IMR-90 (cell line): ENCODE measurements at regions not wholly inside any gene's neighbourhood (a gene's known extent, or its start where the extent isn't known, plus 50 kb on each side); places are given as distances from the start of the nearest gene placed in this dataset.

ENCODE experiments used
- ATAC-seq: fragments of 200-7000 bp; cut with Tn5 transposase; 2 replicates; pipeline ENCODE4 v1.9.1; 2020; ENCODE audit warnings: low read depth, mild to moderate bottlenecking, moderate library complexity
- BruUV-seq: library from RNA; stranded (reverse); fragments of 400-500 nt; replicated peaks from 2 replicates; lab custom pipeline; 2021; lab: Mats Ljungman, UMichigan
- CTCF ChIA-PET: fragments of 300-600 bp; formaldehyde crosslinking; extraction: SDS; loops from one replicate; lab custom pipeline; 2021; ENCODE audit warnings: antibody characterized with exemption; lab: Yijun Ruan, JAX
- POLR2A ChIA-PET: fragments of 300-600 bp; sonication (Branson Sonifier 250); formaldehyde crosslinking; loops from one replicate; lab custom pipeline; 2022; ENCODE audit warnings: antibody characterized with exemption; ENCODE audit not compliant: unreplicated experiment; lab: Charles Lee
- DNase-seq: peaks from one replicate; pipeline ENCODE4 v3.0.0; 2013
- H2AFZ ChIP-seq: replicated peaks from 2 replicates; pipeline ENCODE3; 2013; ENCODE audit warnings: low read length, mild to moderate bottlenecking; ENCODE audit not compliant: poor library complexity
- H2AK5ac ChIP-seq: 2 replicates; pipeline ENCODE4 v1.6.1; 2013; ENCODE audit warnings: low read depth, low read length, inconsistent platforms
- H2AK9ac ChIP-seq: replicated peaks from 2 replicates; pipeline ENCODE3; 2013; ENCODE audit warnings: mild to moderate bottlenecking, low read depth, low read length, moderate library complexity; ENCODE audit not compliant: poor library complexity
- H2BK120ac ChIP-seq: 2 replicates; pipeline ENCODE4 v1.6.1; 2013; ENCODE audit warnings: low read depth, low read length, inconsistent platforms
- H2BK15ac ChIP-seq: 3 replicates; pipeline ENCODE4 v1.6.1; 2013; ENCODE audit warnings: low read depth, low read length, inconsistent platforms
- H2BK20ac ChIP-seq: 2 replicates; pipeline ENCODE4 v1.6.1; 2013; ENCODE audit warnings: low read depth, mild to moderate bottlenecking, inconsistent platforms, low read length, moderate library complexity
- H2BK5ac ChIP-seq: 2 replicates; pipeline ENCODE4 v1.6.1; 2013; ENCODE audit warnings: mild to moderate bottlenecking, low read depth, low read length, inconsistent platforms; ENCODE audit not compliant: poor library complexity, severe bottlenecking
- H3K14ac ChIP-seq: replicated peaks from 2 replicates; pipeline ENCODE4 v1.6.1; 2013; ENCODE audit warnings: low read depth, low read length, inconsistent platforms
- H3K18ac ChIP-seq: 2 replicates; pipeline ENCODE4 v1.6.1; 2013; ENCODE audit warnings: low read depth, low read length, control low read depth
- H3K23ac ChIP-seq: 2 replicates; pipeline ENCODE4 v1.6.1; 2013; ENCODE audit warnings: low read depth, low read length, inconsistent platforms
- H3K27ac ChIP-seq: 2 replicates; pipeline ENCODE4 v1.5.1; 2013; ENCODE audit warnings: mild to moderate bottlenecking, control low read depth, low read length; ENCODE audit not compliant: insufficient read depth
- H3K27me3 ChIP-seq: 2 replicates; pipeline ENCODE4 v1.6.1; 2013; ENCODE audit warnings: low read length; ENCODE audit not compliant: control insufficient read depth, insufficient read depth
- H3K36me3 ChIP-seq: 2 replicates; pipeline ENCODE4 v1.6.1; 2013; ENCODE audit warnings: low read length, mixed read lengths; ENCODE audit not compliant: control insufficient read depth, insufficient read depth
- H3K4ac ChIP-seq: 2 replicates; pipeline ENCODE4 v1.6.1; 2013; ENCODE audit warnings: low read depth, low read length, inconsistent platforms
- H3K4me1 ChIP-seq: 2 replicates; pipeline ENCODE4 v1.6.1; 2013; ENCODE audit warnings: low read length, mixed read lengths; ENCODE audit not compliant: control insufficient read depth, insufficient read depth
- H3K4me2 ChIP-seq: 2 replicates; pipeline ENCODE4 v1.6.1; 2013; ENCODE audit warnings: low read depth, mild to moderate bottlenecking, control low read depth, low read length, moderate library complexity
- H3K4me3 ChIP-seq: 2 replicates; pipeline ENCODE4 v1.5.1; 2013; ENCODE audit warnings: low read depth, mild to moderate bottlenecking, control low read depth, low read length, moderate library complexity; ENCODE audit not compliant: insufficient read depth
- H3K56ac ChIP-seq: 2 replicates; pipeline ENCODE4 v1.6.1; 2013; ENCODE audit warnings: low read length, inconsistent platforms; ENCODE audit not compliant: insufficient read depth; ENCODE audit errors: extremely low read depth
- H3K79me1 ChIP-seq, 2 experiments: 2 replicates each; pipeline ENCODE4 v1.6.1; 2013; ENCODE audit warnings: low read length in 2 of 2, inconsistent platforms in 1 of 2, low read depth in 1 of 2
- H3K9ac ChIP-seq: 2 replicates; pipeline ENCODE4 v1.6.1; 2013; ENCODE audit warnings: low read depth, low read length, control low read depth
- H3K9me1 ChIP-seq: 2 replicates; pipeline ENCODE4 v1.6.1; 2013; ENCODE audit warnings: low read length, inconsistent platforms; ENCODE audit not compliant: insufficient read depth
- H3K9me3 ChIP-seq: 2 replicates; pipeline ENCODE4 v1.6.1; 2013; ENCODE audit warnings: low read length; ENCODE audit not compliant: control insufficient read depth, insufficient read depth
- H4K20me1 ChIP-seq: 2 replicates; pipeline ENCODE4 v1.6.1; 2013; ENCODE audit warnings: low read length, inconsistent platforms; ENCODE audit not compliant: insufficient read depth
- H4K5ac ChIP-seq: 2 replicates; pipeline ENCODE4 v1.6.1; 2013; ENCODE audit warnings: mild to moderate bottlenecking, low read depth, low read length, control low read depth
- H4K8ac ChIP-seq, 2 experiments: 2 replicates each; pipeline ENCODE4 v1.6.1; 2013; ENCODE audit warnings: low read depth in 2 of 2, low read length in 2 of 2, control low read depth in 1 of 2, inconsistent platforms in 1 of 2
- H4K91ac ChIP-seq: 2 replicates; pipeline ENCODE4 v1.6.1; 2013; ENCODE audit warnings: low read depth, low read length, inconsistent platforms; ENCODE audit not compliant: insufficient read depth
- BHLHE40 ChIP-seq: fragments of 150-350 bp; IDR thresholded peaks from 2 replicates; pipeline ENCODE4 v1.6.1; 2016; ENCODE audit warnings: mild to moderate bottlenecking, low read depth, low read length
- CEBPB ChIP-seq: IDR thresholded peaks from 2 replicates; pipeline ENCODE4 v1.6.1; 2012; ENCODE audit warnings: low read depth, low read length, improper control_type of control experiment
- CHD1 ChIP-seq: IDR thresholded peaks from 2 replicates; pipeline ENCODE4 v1.6.1; 2012; ENCODE audit warnings: low read depth, low read length, improper control_type of control experiment
- ELK1 ChIP-seq: fragments of 150-350 bp; IDR thresholded peaks from 2 replicates; pipeline ENCODE4 v1.6.1; 2016; ENCODE audit warnings: low read depth, mild to moderate bottlenecking, low read length, moderate library complexity, borderline replicate concordance
- FOS ChIP-seq: fragments of 150-350 bp; IDR thresholded peaks from 2 replicates; pipeline ENCODE4 v1.6.1; 2016; ENCODE audit warnings: low read depth, low read length
- MAFK ChIP-seq: IDR thresholded peaks from 2 replicates; pipeline ENCODE4 v1.6.1; 2012; ENCODE audit warnings: low read depth, low read length, improper control_type of control experiment
- MAZ ChIP-seq: IDR thresholded peaks from 2 replicates; pipeline ENCODE4 v1.6.1; 2012; ENCODE audit warnings: low read depth, mild to moderate bottlenecking, low read length, improper control_type of control experiment, moderate library complexity, borderline replicate concordance
- MXI1 ChIP-seq: IDR thresholded peaks from 2 replicates; pipeline ENCODE4 v1.6.1; 2012; ENCODE audit warnings: low read depth, mild to moderate bottlenecking, low read length, moderate library complexity, borderline replicate concordance
- NFE2L2 ChIP-seq: fragments of 150-350 bp; IDR thresholded peaks from 2 replicates; pipeline ENCODE4 v1.6.1; 2016; ENCODE audit warnings: low read depth, mild to moderate bottlenecking, low read length
- POLR2A ChIP-seq: IDR thresholded peaks from 2 replicates; pipeline ENCODE4 v1.6.1; 2012; ENCODE audit warnings: mild to moderate bottlenecking, low read depth, low read length
- RAD21 ChIP-seq: IDR thresholded peaks from 2 replicates; pipeline ENCODE4 v1.6.1; 2012; ENCODE audit warnings: low read length, improper control_type of control experiment
- RCOR1 ChIP-seq: IDR thresholded peaks from 2 replicates; pipeline ENCODE4 v1.6.1; 2012; ENCODE audit warnings: mild to moderate bottlenecking, low read length, improper control_type of control experiment; ENCODE audit not compliant: insufficient replicate concordance
- RFX5 ChIP-seq: IDR thresholded peaks from 2 replicates; pipeline ENCODE4 v1.8.0; 2012; ENCODE audit warnings: low read depth, mild to moderate bottlenecking, low read length, moderate library complexity
- SMC3 ChIP-seq: fragments of 150-350 bp; IDR thresholded peaks from 2 replicates; pipeline ENCODE4 v1.6.1; 2016; ENCODE audit warnings: low read depth, mild to moderate bottlenecking, antibody characterized with exemption, low read length, moderate library complexity
- USF2 ChIP-seq: fragments of 150-350 bp; IDR thresholded peaks from 2 replicates; pipeline ENCODE4 v1.6.1; 2017; ENCODE audit warnings: mild to moderate bottlenecking, antibody characterized with exemption, low read length, low read depth
- WGBS, 2 experiments: methylation state at CpG; one replicate each; pipeline versions ENCODE4 v1.1.5 to v1.1.7; 2013; ENCODE audit warnings: missing lambda C conversion rate in 2 of 2; ENCODE audit not compliant: insufficient read length in 1 of 2; ENCODE audit errors: extremely low coverage in 2 of 2; 5-methylcytosine and 5-hydroxymethylcytosine counted together
- dilution Hi-C: fragments of 300-500 bp; cut with HindIII; formaldehyde crosslinking; loops from one replicate; pipeline ENCODE4 v1.14.3; 2018; ENCODE audit warnings: low sequenced_read_pairs; ENCODE audit not compliant: unreplicated experiment
- in situ Hi-C: fragments of 300-500 bp; cut with MboI; formaldehyde crosslinking; loops from 3 replicates; pipeline ENCODE4 v1.14.3; 2019; ENCODE audit warnings: low sequenced_read_pairs, inconsistent platforms, mixed read lengths
- intact Hi-C: fragments of 100-400 bp; cut with micrococcal nuclease; formaldehyde crosslinking; loops from 2 replicates; pipeline ENCODE4 v1.10.0; 2022
- TF ChIP-seq, protein P1 (sequence below): conservative IDR thresholded peaks from 2 replicates; pipeline ENCODE4 v1.5.1; 2012; ENCODE audit warnings: mild to moderate bottlenecking, low read depth, low read length, improper control_type of control experiment

- POLR2A ChIA-PET: no interaction called here
- TF ChIP-seq RAD21 (no peak), BHLHE40 (no peak), MXI1 (no peak), CEBPB (no peak), MAFK (no peak), RCOR1 (no peak), ELK1 (no peak), CHD1 (no peak), NFE2L2 (no peak), RFX5 (no peak), FOS (no peak), USF2 (no peak), MAZ (no peak), SMC3 (no peak), POLR2A (no peak)
- TF ChIP-seq, protein P1, sequence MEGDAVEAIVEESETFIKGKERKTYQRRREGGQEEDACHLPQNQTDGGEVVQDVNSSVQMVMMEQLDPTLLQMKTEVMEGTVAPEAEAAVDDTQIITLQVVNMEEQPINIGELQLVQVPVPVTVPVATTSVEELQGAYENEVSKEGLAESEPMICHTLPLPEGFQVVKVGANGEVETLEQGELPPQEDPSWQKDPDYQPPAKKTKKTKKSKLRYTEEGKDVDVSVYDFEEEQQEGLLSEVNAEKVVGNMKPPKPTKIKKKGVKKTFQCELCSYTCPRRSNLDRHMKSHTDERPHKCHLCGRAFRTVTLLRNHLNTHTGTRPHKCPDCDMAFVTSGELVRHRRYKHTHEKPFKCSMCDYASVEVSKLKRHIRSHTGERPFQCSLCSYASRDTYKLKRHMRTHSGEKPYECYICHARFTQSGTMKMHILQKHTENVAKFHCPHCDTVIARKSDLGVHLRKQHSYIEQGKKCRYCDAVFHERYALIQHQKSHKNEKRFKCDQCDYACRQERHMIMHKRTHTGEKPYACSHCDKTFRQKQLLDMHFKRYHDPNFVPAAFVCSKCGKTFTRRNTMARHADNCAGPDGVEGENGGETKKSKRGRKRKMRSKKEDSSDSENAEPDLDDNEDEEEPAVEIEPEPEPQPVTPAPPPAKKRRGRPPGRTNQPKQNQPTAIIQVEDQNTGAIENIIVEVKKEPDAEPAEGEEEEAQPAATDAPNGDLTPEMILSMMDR: no peak
- Histone ChIP-seq H2BK5ac (no peak overlapping the region), H4K20me1 (no peaks in the 10 kb centered on the region), H3K56ac (no peak overlapping the region), H3K9ac (no peak overlapping the region), H3K23ac (no peak overlapping the region), H3K14ac (no peak overlapping the region), H3K4me2 (no peak overlapping the region), H4K91ac (no peak overlapping the region), H2AFZ (no peak overlapping the region), H4K5ac (no peak overlapping the region), H3K27ac (no peak overlapping the region), H3K18ac (no peak overlapping the region), H3K4me3 (no peak overlapping the region), H3K36me3 (no peaks in the 10 kb centered on the region), H3K27me3 (peaks cover 2% of the 10 kb centered on the region), H2BK20ac (no peak overlapping the region), H3K9me3 (no peaks in the 10 kb centered on the region), H3K4ac (no peak overlapping the region), H2BK15ac (no peak overlapping the region), H2BK120ac (no peak overlapping the region), H2AK5ac (no peak overlapping the region), H2AK9ac (no peak overlapping the region), H3K4me1 (no peaks in the 10 kb centered on the region), H4K8ac (no peak overlapping the region), H3K79me1 (no peaks in the 10 kb centered on the region), H3K9me1 (no peaks in the 10 kb centered on the region)
- intact Hi-C loops: no loop called here
- dilution Hi-C loops: no loop called here
- BruUV-seq: no TSS peak
- in situ Hi-C loops: no loop called here
- CTCF ChIA-PET: no interaction called here
- 40% methylated on average over 1 of the region's 11 CpGs; no CpG with 5 or more reads in 1 of the 2 experiments for WGBS, 2 experiments
- no peak for ATAC-seq
- no peak for DNase-seq
Observed at GRCh38 chr15:60076582-60077276, 72.6 kb downstream of the FOXB1 start.
